Activated CD8-positive, alpha-beta T cell treated with anti-CD3 and anti-CD28 coated beads for 36 hours (primary cell): ENCODE measurements at regions not wholly inside any gene's neighbourhood (a gene's known extent, or its start where the extent isn't known, plus 50 kb on each side); places are given as distances from the start of the nearest gene placed in this dataset.

Experiments used
- ATAC-seq: fragments of 200-7000 bp; cut with Tn5 transposase; one replicate; pipeline ENCODE4 v1.10.0; 2021; ENCODE audit warnings: mild to moderate bottlenecking, moderate library complexity
- CTCF ChIA-PET: fragments of 350-600 bp; sonication (Branson Sonifier 250); formaldehyde crosslinking; loops from one replicate; lab custom pipeline; 2021; ENCODE audit warnings: antibody characterized with exemption; lab: Charles Lee
- POLR2A ChIA-PET: fragments of 350-600 bp; sonication (Branson Sonifier 250); formaldehyde crosslinking; loops from one replicate; lab custom pipeline; 2021; ENCODE audit warnings: antibody characterized with exemption; lab: Charles Lee
- DNase-seq: peaks from one replicate; pipeline ENCODE4 v3.0.0-alpha.2; 2020
- H3K27ac Mint-ChIP-seq: one replicate; pipeline ENCODE4 v1.8.0; 2021; ENCODE audit warnings: mild to moderate bottlenecking, mixed read lengths
- H3K27me3 Mint-ChIP-seq: one replicate; pipeline ENCODE4 v1.8.0; 2021; ENCODE audit warnings: mixed read lengths
- H3K36me3 Mint-ChIP-seq: one replicate; pipeline ENCODE4 v1.8.0; 2021; ENCODE audit warnings: low read depth, mixed read lengths
- H3K4me1 Mint-ChIP-seq: one replicate; pipeline ENCODE4 v1.8.0; 2021; ENCODE audit warnings: low read depth, mixed read lengths
- H3K4me3 Mint-ChIP-seq: one replicate; pipeline ENCODE4 v1.8.0; 2021; ENCODE audit warnings: mild to moderate bottlenecking, moderate library complexity, mixed read lengths
- H3K9me3 Mint-ChIP-seq: one replicate; pipeline ENCODE4 v1.8.0; 2021; ENCODE audit warnings: mixed read lengths
- intact Hi-C: fragments of 100-400 bp; cut with micrococcal nuclease; formaldehyde crosslinking; loops from one replicate; pipeline ENCODE4 v1.10.0; 2022
- TF ChIP-seq, protein P1 (sequence below): fragments of 200-600 bp; IDR thresholded peaks from one replicate; pipeline ENCODE4 v1.8.0; 2022; ENCODE audit warnings: antibody characterized with exemption, mild to moderate bottlenecking

DNA sequence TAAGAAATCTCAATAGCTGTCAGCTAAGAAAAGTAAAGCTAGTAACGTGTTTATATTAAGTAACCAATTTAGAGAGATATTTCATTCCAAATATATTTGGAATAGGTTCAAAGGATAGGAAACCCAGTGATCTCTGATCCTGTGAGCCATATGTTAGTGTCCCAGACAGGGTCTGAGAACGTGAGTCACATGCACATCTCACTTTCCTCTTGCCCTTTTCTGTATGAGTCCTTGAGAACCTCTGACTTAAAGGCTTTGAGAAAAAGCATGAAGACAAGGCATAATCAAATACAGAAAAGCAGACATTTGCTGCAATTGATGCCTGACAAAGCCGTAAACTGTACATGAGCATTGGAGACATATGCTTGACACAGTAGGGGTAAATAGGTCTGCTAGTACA lies 655.1 kb upstream of the ADGRL3 start:
- H3K9me3 Mint-ChIP-seq: peaks cover 17% of the 10 kb centered on the region
- no peaks in the 10 kb centered on the region for H3K27me3 Mint-ChIP-seq
- ATAC-seq: no peak
- no peaks in the 10 kb centered on the region for H3K4me1 Mint-ChIP-seq
- POLR2A ChIA-PET: no interaction called here
- no peak overlapping the region for H3K4me3 Mint-ChIP-seq
- TF ChIP-seq, protein P1, sequence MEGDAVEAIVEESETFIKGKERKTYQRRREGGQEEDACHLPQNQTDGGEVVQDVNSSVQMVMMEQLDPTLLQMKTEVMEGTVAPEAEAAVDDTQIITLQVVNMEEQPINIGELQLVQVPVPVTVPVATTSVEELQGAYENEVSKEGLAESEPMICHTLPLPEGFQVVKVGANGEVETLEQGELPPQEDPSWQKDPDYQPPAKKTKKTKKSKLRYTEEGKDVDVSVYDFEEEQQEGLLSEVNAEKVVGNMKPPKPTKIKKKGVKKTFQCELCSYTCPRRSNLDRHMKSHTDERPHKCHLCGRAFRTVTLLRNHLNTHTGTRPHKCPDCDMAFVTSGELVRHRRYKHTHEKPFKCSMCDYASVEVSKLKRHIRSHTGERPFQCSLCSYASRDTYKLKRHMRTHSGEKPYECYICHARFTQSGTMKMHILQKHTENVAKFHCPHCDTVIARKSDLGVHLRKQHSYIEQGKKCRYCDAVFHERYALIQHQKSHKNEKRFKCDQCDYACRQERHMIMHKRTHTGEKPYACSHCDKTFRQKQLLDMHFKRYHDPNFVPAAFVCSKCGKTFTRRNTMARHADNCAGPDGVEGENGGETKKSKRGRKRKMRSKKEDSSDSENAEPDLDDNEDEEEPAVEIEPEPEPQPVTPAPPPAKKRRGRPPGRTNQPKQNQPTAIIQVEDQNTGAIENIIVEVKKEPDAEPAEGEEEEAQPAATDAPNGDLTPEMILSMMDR: no peak
- CTCF ChIA-PET: no interaction called here
- DNase-seq: no peak
- H3K36me3 Mint-ChIP-seq: no peaks in the 10 kb centered on the region
- intact Hi-C loops: no loop called here
- H3K27ac Mint-ChIP-seq: no peak overlapping the region

DNA sequence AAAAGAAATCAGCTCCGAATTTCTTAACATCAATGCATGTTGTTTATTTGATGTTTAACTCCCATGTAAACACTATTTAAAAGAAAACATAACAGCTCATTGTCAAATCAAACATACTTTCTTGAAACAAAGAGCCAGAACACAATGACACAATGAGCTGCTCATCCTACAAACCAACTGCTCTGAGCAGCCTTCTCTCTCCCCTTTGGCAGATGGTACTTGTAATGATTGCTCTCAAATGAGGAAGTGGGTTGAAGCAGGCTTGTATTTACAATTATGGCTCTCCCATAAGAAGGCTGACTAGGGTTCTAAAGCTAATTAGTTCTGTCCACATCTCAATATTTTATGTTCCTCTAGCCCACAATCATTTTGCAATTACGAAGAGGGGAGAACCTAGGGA lies 637.8 kb upstream of the ADGRL3 start:
- Mint-ChIP-seq H3K27ac (no peak overlapping the region), H3K4me1 (no peaks in the 10 kb centered on the region), H3K36me3 (no peaks in the 10 kb centered on the region), H3K27me3 (no peaks in the 10 kb centered on the region), H3K4me3 (no peak overlapping the region), H3K9me3 (peaks cover 13% of the 10 kb centered on the region)
- intact Hi-C loops: no loop called here
- ATAC-seq (no peak), DNase-seq (no peak)
- ChIA-PET CTCF (no interaction called here), POLR2A (no interaction called here)
- TF ChIP-seq, protein P1: no peak

DNA sequence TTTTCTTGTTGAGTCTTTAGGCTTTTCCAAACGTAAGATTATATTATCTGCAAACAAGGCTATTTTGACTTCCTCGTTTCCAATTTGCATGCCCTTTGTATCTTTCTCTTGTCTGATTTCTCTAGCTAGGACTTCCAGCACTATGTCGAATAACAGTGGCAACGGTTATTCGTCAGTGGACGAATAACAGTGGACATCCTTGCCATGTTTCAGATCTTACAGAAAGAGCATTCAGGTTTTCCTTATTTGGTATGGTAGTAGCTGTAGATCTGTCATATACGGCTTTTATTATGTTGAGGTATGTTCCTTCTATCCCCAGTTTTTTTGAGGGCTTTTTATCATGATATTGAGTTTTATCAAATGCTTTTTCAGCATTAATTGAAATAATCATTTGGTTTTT lies 634.6 kb upstream of the ADGRL3 start:
- POLR2A ChIA-PET: no interaction called here
- Mint-ChIP-seq H3K27me3 (no peaks in the 10 kb centered on the region), H3K9me3 (peaks cover 16% of the 10 kb centered on the region), H3K27ac (no peak overlapping the region), H3K4me3 (no peak overlapping the region), H3K36me3 (no peaks in the 10 kb centered on the region), H3K4me1 (no peaks in the 10 kb centered on the region)
- DNase-seq (no peak), ATAC-seq (no peak)
- CTCF ChIA-PET: no interaction called here
- TF ChIP-seq, protein P1: no peak
- intact Hi-C loops: no loop called here

DNA sequence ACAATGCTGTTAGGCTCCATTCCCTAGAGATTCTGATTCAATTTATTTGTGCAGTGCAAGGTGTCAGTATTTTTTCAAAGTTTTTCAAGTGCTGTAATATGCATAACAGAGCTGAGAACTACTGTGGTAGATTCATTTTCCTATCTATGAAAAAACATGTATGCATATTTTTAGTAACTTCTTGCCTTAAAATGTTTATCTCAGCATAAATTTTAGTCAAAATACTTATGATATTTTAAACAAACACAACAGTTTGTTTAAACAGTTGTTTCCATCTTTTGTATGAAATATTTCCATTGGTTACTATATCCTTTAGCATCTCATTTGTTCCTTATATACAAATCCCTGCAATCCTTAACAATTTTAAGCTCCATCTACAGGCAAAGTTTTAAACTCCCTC lies 624.8 kb upstream of the ADGRL3 start:
- no peak overlapping the region for H3K27ac Mint-ChIP-seq
- no peaks in the 10 kb centered on the region for H3K36me3 Mint-ChIP-seq
- ATAC-seq: no peak
- intact Hi-C loops: no loop called here
- ChIA-PET POLR2A (no interaction called here), CTCF (no interaction called here)
- H3K4me1 Mint-ChIP-seq: no peaks in the 10 kb centered on the region
- TF ChIP-seq, protein P1: no peak
- no peaks in the 10 kb centered on the region for H3K27me3 Mint-ChIP-seq
- no peak overlapping the region for H3K4me3 Mint-ChIP-seq
- no peak for DNase-seq
- H3K9me3 Mint-ChIP-seq: peaks cover 10% of the 10 kb centered on the region

DNA sequence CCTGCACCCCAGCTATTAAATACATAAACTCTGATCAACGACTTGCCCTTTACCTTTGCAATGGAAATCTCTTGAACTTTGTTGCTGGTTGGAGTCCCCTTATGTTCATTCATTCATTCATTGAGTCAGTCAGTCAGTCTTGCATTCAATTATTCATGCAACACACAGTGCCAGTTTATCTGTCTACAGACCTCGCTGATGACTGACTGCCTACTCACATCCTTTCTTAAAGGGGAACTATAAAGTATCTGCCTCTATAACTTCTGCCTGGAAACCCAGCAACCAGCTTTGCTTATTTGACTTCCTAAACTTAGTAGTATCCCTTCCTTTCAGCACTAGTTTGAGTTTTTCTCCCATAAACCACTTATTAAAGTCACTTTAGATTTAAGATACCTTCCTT lies 620.8 kb upstream of the ADGRL3 start:
- Mint-ChIP-seq H3K27me3 (no peaks in the 10 kb centered on the region), H3K27ac (no peak overlapping the region), H3K9me3 (peaks cover 11% of the 10 kb centered on the region), H3K4me1 (no peaks in the 10 kb centered on the region), H3K4me3 (no peak overlapping the region), H3K36me3 (no peaks in the 10 kb centered on the region)
- TF ChIP-seq, protein P1: no peak
- no peak for DNase-seq
- no peak for ATAC-seq
- intact Hi-C loops: no loop called here
- POLR2A ChIA-PET: no interaction called here
- CTCF ChIA-PET: no interaction called here
